ENCODE measurements at regions not wholly inside any gene's neighbourhood (a gene's known extent, or its start where the extent isn't known, plus 50 kb on each side); places are given as distances from the start of the nearest gene placed in this dataset.
"Not testable (repeated sequence)": the region's sequence is repeated elsewhere in the genome, so short reads cannot be mapped to it uniquely, and the experiment has no call there.

DNA sequence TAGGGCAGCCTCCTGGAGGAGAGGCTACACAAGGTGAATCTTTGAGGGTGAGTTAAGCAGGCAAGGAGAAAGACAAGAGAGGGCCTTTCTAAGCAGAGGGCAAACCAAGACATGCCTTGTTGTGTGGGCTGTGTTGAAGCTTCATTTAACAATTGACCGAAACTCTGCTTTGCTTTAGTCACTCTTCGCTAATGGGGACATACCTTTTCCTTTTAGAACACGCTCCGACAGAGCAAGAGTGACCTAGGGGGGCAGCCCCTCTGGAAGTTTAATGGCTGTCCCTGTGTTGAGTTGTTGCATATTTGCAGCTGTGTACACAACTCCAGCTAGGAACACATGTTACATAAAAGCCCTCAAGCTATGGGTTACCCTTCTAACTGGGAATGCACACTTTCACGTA lies 218.1 kb upstream of the WWC1 start:
- no peak for FAIRE-seq

DNA sequence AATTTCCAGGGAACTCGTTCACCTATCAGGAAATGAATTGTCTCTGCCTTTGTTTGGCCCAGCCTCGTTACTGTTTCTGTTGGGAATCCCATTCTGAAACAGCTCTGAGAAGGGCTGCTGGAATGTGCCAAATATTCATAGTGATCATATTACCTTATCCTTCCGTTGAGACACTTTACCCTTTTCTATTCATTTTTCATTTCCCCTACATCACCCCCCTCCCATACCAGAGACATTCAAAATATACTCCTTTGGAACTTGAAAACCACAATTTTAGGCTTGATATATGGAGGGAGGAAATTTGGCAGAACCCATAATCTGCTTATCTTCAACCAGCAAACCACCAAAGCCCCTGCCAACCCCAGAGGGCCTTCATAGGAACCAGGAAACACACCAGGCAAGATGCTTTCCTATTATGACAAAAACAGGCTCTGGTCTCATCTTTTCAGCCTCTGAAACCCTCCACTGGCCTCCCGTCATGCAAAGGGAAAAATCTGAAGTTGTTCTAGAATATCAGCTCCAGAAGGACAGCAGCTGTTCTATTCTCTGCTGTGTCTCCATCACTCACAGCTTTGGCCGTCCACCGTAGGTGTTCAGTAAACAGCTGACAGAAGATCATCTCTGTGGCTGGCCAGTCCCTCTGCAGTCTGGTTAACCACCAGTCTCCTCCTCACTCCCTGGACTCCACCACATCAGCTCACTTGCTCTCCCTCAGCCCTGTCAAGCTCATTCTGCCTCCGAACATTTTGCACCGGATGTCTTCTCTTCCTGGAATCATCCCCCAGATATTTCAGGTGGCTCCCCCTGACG lies 217.2 kb upstream of the WWC1 start:
- FAIRE-seq, result no peak

DNA sequence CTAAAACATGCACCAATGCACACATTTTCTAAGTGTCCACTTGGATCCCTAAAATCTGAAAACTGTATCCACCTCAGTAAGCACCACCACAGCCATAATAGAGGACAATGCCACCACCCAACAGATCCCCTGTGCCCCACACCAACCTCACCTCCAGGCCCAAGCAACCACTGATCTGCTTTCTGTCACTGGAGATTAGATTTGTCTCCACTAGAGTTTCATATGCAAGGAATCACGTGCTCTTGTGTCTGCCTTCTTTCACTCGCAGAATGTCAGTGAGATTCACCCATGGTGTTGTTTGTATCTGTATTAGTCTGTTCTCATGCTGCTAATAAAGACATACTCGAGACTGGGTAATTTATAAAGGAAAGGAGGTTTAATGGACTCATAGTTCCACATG lies 216.1 kb upstream of the WWC1 start:
- no peak for FAIRE-seq

DNA sequence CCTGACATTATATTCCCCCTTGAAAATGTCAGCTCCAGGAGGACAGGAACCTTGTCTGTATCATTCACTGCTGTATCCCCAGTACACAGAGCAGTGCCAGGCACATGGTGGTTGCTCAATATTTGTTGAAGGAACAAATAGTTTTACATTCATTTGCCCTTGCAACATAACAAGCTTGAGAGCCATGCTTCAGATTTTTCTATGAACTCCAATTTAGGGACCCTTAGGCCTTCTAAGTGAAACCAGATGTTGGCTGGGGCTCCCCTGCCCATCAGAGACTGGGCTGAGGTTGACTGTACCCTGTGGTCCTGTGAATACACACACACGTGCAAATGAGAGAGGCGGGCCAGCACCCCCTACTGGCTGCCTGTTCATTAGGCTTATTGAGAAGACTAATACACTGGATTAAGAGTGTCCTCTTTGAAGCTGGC lies 214.9 kb upstream of the WWC1 start:
- FAIRE-seq, result no peak

DNA sequence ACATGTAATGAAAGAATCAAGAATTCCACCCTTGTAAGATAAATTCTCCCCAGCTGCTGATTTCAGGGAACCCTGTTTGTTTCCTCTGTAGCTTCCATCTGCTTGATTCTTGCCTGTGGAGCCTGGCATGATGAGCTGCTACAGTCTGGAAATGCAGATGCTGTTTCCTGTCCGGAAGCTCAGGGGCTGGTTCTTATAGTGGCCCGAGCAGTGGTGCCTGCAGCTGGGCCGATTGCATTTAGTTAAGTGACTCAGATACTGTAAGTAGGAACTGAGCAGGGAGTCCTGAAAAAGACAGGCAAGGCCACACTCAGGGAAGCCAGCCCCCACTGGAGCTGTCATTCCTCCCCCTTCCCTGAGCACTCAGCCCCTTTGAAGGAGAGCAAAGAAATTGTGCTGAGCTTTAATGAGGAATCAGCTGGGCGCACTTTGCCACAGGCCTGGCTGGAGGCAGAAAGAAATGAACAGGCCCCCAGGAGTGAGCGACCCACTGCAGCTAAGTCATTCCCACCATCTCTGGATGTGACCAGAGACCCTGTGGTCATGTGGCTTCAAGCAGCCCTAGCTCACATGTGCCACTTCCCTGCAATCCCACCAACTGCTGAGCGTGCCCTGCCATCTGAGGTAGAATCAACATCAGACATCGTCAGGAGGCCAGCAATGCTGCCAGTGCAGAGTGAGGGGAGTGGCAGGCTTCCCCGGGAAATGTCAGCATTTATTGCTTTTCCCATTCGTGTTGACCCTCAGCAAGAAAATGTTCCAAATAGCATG lies 206.0 kb upstream of the WWC1 start:
- FAIRE-seq, result no peak

DNA sequence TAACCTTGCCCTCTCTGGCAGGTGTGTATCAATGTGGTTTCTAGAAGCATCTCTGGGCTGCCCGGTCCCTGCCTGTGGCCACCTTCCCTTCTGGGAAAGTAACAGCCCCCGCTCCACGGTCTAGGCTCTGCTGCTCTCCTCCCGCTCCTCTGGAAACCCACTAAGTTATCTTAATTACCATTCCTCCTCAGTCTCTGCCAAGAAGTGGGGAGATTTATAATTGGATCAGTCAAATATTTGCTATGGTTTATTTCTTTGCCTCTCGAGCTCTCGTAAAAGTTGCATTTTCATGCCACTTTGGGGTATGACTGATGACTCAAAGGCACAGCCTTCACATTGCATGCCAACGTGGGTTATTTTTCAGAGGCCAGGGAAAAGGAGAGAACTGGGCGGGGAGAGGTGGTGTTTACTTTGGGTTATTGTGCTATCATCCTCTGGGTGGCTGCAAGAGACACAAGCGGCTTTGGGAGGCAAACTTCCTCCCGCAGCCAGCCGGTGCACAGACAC lies 205.3 kb upstream of the WWC1 start:
- FAIRE-seq, result no peak

DNA sequence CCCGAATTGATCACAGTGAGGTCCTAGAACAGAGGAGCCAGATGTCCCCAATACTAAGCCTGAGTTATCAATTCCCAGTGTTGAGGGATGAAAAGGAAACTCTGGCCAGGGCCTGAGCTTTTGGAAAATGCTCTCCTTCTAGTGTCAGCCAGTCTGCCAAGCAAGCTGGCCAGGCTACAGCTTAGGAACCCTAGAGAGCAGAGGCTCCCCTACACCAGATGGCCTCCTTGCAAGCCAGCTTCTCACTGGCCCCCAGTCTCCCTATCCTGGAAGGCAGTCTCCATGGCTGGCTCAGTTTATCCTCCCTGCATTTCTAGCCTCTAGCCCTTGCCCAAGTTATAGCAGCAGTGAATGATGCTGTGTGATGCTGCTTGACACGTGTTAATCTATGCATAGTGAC lies 204.7 kb upstream of the WWC1 start:
- FAIRE-seq, result no peak

DNA sequence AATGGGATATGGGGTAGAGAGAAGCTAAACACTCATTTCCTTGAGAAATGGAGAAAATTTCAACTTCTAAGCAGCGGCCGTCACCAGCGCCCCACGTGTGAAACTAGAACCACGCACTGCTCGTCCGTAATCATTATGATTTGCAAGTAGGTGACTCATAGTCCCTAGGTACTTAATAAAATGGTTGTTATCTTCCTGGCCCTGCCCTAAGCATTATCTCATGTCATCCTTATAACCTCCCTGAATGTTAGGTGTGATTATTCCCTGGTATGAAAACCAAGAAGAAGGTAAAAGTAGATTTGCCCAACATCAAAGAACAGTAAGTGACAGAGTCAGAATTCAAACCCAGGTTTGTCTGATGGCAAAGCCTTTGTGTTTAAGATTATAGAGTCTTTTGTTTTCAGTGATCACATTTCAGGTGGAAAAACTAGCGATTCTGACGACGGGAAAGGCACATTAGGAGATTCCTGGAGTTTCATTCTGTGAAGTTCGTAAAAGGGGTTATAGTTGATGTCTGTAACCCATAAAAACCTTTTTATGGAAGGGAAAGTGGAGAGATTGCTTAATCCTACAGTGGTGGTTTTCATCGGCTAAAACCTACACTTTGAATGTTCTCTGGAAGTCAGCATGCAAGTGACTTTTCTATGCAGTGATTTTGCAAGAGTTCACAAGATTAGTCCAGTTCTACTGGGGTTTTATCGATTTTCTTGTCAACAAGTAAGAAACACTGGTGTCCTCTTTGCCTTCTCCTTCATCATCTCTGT lies 202.9 kb upstream of the WWC1 start:
- no peak for FAIRE-seq

DNA sequence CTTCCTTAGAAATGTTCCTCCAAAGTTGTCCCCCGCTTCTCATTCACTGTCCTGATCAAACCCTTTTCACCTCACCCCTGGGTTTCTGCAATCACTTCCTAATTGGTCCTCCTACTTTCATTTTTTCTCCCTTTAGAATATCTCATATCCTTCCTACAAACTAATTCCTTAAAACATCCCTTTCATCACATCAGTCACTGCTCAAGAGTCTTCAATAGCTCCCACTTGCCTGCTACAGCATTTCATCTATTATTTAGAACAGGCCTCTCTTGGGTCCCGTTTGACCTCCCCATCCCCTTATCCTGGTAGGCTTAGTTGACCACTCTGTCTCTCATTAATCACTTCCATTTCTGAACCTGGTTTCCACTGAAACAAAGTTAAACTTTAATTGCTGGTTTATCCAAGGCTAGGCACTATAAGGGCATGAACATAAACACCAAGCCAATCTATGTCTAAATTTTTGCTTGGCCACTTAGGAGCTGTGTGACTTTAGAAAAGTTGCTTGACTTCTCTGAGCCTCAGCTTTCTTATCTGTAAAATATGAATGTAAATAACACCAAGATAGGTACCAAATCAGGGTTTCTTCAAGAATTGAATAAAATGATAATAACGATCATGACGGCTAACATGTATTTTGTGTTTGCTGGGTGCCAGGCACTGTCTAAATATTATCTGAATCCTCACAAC lies 202.1 kb upstream of the WWC1 start:
- no peak for FAIRE-seq

DNA sequence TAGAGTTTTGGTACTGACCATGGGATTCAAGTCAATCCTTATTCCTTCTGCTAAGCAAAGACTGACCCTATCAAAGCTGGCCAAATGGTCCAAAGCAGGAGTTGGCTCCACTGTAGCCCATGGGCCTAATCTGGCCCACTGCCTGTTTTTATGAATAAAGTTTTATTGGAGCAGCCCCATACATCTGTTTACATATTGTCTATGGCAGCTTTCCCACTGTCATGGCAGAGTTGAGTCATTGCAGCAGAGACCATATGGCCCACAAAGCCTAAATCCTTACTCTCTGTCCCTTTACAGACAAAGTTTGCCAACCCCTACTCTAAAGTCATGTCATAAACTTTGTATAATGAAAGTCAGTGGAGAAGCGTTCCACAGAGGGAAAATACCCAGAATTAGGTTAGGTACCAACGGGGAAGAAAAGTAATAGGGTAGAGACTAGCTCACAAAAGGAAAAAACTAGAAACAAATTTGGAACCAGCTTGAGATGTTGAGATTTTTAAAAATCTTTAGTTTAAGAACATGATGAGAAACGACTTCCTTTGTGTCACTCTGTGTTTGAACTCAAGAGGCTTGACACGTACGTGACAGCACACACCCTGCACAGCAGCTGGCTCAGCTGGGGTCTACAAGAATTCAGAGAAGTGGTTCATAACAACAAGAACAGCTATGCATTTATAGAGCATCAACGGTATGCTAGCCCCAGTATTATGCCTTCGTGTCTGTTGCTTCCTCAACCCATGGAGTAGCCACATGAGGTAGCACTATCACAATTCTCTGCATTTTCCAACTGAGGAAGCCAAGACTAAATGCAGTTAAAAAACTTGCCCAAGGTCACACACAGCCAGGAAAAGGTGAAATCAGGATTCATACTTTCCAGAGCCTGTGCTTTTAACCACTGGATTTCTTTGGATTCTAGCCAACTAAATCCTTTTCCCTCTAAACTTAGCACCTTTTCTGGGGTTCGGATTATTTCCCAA lies 198.9 kb upstream of the WWC1 start:
- no peak for FAIRE-seq

DNA sequence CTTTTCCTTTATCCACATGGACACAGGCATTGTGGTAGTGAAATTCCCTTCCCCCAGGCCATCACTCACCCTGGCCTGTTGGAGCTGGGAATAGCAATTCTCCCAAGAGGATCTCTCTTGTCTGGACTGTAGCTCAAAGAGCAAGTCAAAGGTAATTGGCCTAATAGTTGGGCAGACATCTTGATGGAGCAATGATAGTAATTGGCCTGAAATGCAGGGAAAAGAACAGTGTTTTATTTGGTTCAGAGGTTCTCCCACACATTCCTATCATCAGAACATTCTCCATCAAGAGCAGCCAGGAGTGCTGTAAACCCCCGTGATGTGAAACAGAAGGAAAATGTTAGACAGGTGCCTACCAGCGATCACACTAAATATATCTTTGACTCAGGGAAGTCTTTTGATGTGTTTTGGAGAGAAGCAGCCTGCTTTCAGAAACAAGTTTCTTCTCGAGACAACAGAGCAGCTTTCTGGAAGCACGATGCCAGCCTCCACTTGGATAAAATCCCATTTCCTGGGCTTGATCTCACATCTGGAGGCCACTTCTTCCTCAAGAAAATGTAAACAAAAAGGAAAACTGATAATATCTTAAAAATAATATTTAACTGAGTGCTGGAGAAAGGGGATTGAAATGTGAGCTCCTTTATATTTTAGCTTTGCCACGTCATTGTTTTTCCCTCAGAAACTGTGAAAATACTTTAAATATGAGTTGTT lies 198.1 kb upstream of the WWC1 start:
- peak; percentile 96 for FAIRE-seq

DNA sequence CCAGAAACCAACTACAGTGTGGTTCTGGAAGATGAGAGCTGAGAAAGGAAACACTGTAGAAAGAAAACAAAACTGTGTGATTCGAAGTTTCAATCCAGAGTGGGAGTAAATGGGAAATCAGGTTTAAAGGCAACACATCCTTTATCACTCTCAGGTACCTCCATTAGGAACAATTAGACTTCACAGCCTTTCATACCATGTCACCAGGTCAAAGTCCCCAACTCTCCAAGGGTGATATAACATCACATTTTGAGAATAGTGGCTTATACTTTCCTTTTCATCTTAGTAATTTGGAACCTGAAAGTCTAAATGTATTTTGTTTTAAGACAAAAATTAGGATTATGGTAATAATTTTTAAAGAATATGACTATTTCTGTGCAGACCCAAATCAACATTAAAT lies 194.9 kb upstream of the WWC1 start:
- FAIRE-seq, result no peak

DNA sequence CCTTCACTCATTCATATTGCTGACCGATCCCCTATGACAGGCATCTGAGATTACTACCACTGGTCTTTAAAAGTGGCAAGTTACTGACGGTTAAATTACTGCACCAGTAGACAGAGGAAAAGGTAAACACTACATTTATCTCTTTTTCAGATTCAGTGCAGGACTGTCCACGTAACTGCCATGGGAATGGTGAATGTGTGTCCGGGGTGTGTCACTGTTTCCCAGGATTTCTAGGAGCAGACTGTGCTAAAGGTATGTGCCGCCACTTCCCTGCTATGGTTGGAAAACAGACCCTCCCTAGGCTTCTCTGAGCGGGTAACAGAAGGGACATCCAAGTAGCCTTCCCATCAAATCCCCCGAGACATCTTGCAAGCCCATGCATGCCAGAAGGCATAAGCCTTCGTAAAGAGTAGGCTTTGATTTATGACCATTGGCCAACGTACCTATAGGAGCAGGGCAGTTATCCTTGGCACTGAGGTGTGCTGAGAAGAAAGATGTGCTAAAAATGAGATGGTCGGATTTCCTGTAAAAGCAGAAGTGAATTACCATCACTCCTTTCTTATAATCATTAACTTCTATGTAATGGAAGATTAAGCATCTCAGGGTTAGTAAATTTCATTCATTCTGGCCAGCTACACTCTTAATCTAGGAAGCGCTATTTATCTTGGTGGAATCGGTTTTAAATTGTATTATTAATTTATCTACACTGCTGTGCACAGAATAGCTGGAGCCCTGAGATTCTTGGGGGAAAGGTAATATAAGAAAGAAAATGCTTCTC lies 193.4 kb upstream of the WWC1 start:
- FAIRE-seq, result no peak

DNA sequence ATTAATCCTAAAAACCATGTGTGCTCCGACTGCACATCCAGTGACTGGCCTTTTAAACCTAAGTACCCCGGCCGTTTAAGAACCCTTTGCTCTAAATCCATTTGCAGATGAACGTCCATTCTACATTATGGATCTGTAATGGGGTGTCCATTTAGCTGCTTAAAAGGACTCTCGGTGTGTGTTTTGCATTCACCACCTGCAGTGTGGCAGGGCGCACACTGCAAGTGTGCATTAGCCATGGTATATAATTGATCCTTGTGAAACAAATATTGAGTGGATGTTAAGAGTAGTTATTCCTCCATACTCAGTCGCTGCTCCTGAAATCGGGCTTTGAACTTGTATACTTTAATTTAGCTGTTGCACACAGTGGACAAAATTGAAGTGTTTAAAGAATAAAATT lies 190.1 kb upstream of the WWC1 start:
- no peak for FAIRE-seq

DNA sequence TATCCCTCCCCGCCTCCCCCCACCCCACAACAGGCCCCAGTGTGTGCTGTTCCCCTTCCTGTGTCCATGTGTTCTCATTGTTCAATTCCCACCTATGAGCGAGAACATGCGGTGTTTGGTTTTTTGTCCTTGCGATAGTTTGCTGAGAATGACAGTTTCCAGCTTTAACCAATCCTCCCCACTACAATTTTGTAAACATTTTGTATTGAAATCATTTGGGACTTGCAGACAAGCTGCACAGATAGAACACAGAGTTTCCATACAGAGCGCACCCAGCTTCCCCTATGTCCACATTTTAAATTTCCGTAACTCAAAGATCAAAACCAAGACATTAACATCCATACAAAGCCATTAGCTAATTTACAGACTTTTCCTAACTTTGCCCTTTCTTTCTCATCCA lies 188.4 kb upstream of the WWC1 start:
- not testable (repeated sequence) for FAIRE-seq

DNA sequence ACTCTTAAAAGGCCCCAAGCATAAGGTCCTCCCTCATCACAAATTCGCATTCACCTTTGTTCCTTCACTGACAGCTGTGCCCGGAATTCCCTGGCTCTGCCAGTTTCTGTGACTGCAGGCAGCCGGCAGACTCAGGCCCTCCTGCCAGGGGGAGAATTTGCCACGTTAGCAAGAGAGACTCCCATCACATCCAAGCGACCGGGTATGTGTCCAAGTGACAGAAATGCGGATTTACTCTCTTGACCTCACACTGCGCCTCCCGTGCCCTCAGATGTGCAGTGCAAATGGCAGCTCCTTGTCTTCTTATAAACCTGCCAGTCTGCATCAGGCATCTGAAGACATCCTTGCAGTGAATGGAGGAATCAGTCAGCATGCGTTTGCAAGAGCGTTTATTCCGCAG lies 187.1 kb upstream of the WWC1 start:
- FAIRE-seq, result no peak

DNA sequence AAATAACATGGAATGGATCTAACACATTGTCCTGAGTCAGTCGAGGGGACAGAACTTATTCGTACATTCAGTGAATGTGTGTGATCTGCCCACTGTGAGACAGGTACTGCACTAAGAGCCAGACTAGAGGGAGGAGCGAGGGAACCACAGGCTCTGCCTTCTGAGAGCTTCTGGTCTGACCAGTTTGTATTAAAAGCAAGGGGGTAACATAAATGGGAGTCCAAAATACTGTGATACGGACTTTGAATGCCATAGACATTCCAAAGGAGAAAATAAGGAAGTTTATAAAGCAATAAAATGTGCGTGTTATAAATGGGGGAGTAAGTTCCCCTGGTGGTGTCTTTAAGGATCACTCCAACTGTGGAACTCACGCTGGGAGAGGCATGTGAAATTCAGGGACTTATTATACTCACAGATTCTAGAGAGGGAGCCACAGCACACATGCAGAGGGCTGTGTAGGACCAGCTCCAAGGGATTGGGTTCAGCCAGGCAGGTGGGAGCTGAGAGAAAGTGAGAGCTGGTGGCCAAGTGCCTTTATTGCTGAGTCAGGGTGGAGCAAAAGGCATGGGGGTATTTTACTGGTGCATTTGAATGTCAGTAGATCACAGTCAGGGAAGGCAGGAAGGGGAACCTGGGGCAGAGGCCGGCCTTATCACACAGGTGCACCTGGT lies 186.5 kb upstream of the WWC1 start:
- FAIRE-seq, result no peak

DNA sequence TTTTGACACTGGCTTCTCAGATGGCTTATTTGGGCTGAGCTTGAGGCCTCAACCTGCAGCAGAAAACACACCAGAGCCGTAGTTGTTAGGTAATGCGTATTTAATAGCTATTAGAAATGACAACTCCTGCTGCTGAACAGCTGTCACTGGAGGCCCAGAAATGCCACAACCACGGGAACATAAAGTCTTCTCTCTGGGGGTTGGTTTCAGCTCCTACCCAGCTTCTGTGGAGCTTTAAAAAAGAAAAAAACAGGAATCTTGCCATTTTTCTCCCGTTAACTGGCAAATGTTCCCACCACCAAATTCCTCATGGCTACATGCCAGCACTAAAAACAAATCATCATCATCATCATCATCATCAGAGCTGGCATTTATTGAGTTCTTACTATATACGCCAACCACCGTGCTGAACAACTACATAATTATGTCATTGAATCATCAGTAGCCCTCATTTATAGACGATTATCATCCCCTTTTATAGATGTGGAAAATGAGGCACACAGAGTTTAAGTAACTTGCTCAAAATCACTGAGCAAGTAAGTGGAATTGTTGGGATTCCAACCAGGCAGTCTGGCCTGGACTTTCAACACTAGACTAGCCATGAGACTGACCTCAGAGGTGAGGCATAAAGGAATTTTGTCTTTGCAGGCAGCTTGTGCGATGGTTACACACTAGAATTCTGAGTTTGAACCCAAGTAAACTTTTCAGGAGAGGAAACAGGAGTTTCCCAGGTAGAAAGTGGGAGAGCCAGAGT lies 185.3 kb upstream of the WWC1 start:
- no peak for FAIRE-seq

DNA sequence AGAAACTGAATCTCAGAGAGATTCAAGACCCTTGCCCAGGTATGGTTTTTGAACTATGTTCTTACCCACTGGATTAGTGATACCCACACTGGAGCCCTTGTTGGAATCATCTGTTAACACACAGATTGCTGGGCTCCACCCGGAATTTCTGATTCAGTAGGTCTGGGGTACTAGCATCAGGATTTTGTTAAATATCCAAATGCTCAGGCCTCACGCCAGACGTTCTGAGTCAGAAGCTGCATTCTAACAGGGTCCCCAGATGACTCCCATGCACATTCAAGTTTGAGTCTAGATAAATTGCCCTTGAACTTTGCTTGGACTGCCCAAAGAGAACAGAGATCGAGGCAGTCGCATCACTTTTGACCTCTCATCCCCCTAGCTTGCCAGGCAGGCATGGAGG lies 182.0 kb upstream of the WWC1 start:
- FAIRE-seq, result no peak
